ENCODE measurements at regions not wholly inside any gene's neighbourhood (a gene's known extent, or its start where the extent isn't known, plus 50 kb on each side); places are given as distances from the start of the nearest gene placed in this dataset.

- Histone ChIP-seq H3K9me3 (replicated peaks; ENCODE audit: control insufficient read depth, insufficient read depth, low read length) (no peaks in the 10 kb centered on the region; the same call in 1 of the 3 replicates), H3K9ac (ENCODE audit: control insufficient read depth, insufficient read depth, low read length) (no peak overlapping the region), H3K27ac (ENCODE audit: control insufficient read depth, insufficient read depth) (no peak overlapping the region), H3K4me3 (no peak overlapping the region), H3K4me1 (ENCODE audit: control insufficient read depth, insufficient read depth, low read length) (no peaks in the 10 kb centered on the region), H4K20me1 (ENCODE audit: control insufficient read depth, insufficient read depth) (no peaks in the 10 kb centered on the region), H3K79me2 (ENCODE audit: control insufficient read depth, insufficient read depth, low read length) (no peaks in the 10 kb centered on the region), H3K4me2 (ENCODE audit: control insufficient read depth, insufficient read depth) (no peak overlapping the region), H3K36me3 (ENCODE audit: control insufficient read depth in 2 of 2, insufficient read depth in 2 of 2, low read length in 1 of 2) (no peaks in the 10 kb centered on the region), H2AFZ (ENCODE audit: control insufficient read depth, low read depth, low read length) (no peak overlapping the region), H3K27me3 (replicated peaks in 1 of 2; ENCODE audit: control insufficient read depth in 2 of 2, insufficient read depth in 2 of 2, low read length in 1 of 2) (0 out of 4 replicates have a peak, but pooled peaks cover 0 to 2% of the 10 kb centered on the region in 2 experiments)
- 48% methylated on average over 2 of the region's 2 CpGs for WGBS (ENCODE audit: insufficient coverage, insufficient replicate concordance, low lambda C conversion rate, missing lambda C conversion rate)
- intact Hi-C loops (cut with micrococcal nuclease; ENCODE audit: unreplicated experiment) (no loop called here), in situ Hi-C loops (cut with MboI) (no loop called here)
- FAIRE-seq (no peak), ATAC-seq (no peak), DNase-seq (ENCODE audit: low read depth, low spot score) (no peak)
- ChIA-PET SMC1A (ENCODE audit: uncharacterized antibody, unreplicated experiment) (no interaction called here), POLR2A (no interaction called here), CTCF (interaction anchor here (1.4 to 2.1 kb wide), 2 partner anchors 11 to 14 kb away, joined by 4 to 6 read pairs; no protein-coding TSS in a partner anchor), RAD21 (ENCODE audit: unreplicated experiment) (no interaction called here)
- TF ChIP-seq ZNF217 (IDR thresholded peaks at IDR 0.05): no peak
- no peak for TF ChIP-seq ZNF622 (IDR thresholded peaks at IDR 0.05)
- TF ChIP-seq POU2F2 (IDR thresholded peaks at IDR 0.05; ENCODE audit: borderline replicate concordance, low read depth, low read length): no peak
- no peak for TF ChIP-seq E2F8 (IDR thresholded peaks at IDR 0.05; ENCODE audit: low read depth, partially characterized antibody)
- no peak for TF ChIP-seq DPF2 (IDR thresholded peaks at IDR 0.05)
- TF ChIP-seq CBX5 (IDR thresholded peaks at IDR 0.05; ENCODE audit: low read depth): no peak
- TF ChIP-seq BACH1 (IDR thresholded peaks at IDR 0.05; ENCODE audit: borderline replicate concordance): no peak
- no peak for TF ChIP-seq RELA (IDR thresholded peaks at IDR 0.05; ENCODE audit: borderline replicate concordance, partially characterized antibody)
- no peak for TF ChIP-seq WRNIP1 (IDR thresholded peaks at IDR 0.05; ENCODE audit: borderline replicate concordance, low read depth, low read length)
- TF ChIP-seq NFYB (IDR thresholded peaks at IDR 0.05; ENCODE audit: insufficient read depth, low read depth, low read length): no peak
- TF ChIP-seq SPI1 (IDR thresholded peaks at IDR 0.05; ENCODE audit: borderline replicate concordance, insufficient read depth, low read depth, low read length): no peak
- no peak for TF ChIP-seq MTA2 (IDR thresholded peaks at IDR 0.05; ENCODE audit: low read depth)
- TF ChIP-seq CHD1 (IDR thresholded peaks at IDR 0.05; ENCODE audit: low read depth, low read length): no peak
- TF ChIP-seq YBX1 (IDR thresholded peaks at IDR 0.05): no peak
- no TSS peak for BruUV-seq (replicated peaks)
These were observed 50.3 kb upstream of the ATP6AP2 start for GRCh38 chrX:40530509-40530908.
